Mammary epithelial cell (primary cell): ENCODE measurements at regions not wholly inside any gene's neighbourhood (a gene's known extent, or its start where the extent isn't known, plus 50 kb on each side); places are given as distances from the start of the nearest gene placed in this dataset.

ENCODE experiments used
- CTCF ChIP-seq, 2 donors: IDR thresholded peaks in 1 of 2; conservative IDR thresholded peaks in 1 of 2; 2 replicates each; pipeline ENCODE4 v1.5.1; 2011 to 2012; ENCODE audit warnings: inconsistent platforms in 2 of 2, low read length in 2 of 2, mild to moderate bottlenecking in 2 of 2, control low read depth in 1 of 2, low read depth in 1 of 2; ENCODE audit not compliant: insufficient read depth in 1 of 2; ENCODE audit errors: extremely low read depth in 1 of 2
- EZH2 ChIP-seq: IDR thresholded peaks from 2 replicates; pipeline ENCODE4 v1.6.1; 2012; ENCODE audit warnings: low read length, inconsistent platforms, borderline replicate concordance

- TF ChIP-seq EZH2 = no peak
- TF ChIP-seq CTCF (conservative IDR thresholded peaks at IDR 0.05 in 1 of 2, IDR thresholded peaks at IDR 0.05 in 1 of 2; ENCODE audit: extremely low read depth in 1 of 2, insufficient read depth in 1 of 2, low read depth in 1 of 2, low read length in 2 of 2) = no peak
These were observed 354.1 kb upstream of the CDH4 start for GRCh38 chr20:60897976-60898375.
